GM19035 (cell line): ENCODE measurements at regions not wholly inside any gene's neighbourhood (a gene's known extent, or its start where the extent isn't known, plus 50 kb on each side); places are given as distances from the start of the nearest gene placed in this dataset.

Experiments used
- ATAC-seq: cut with Tn5 transposase; IDR thresholded peaks from one replicate; pipeline ENCODE4 v1.9.1; 2021; ENCODE audit not compliant: unreplicated experiment

DNA sequence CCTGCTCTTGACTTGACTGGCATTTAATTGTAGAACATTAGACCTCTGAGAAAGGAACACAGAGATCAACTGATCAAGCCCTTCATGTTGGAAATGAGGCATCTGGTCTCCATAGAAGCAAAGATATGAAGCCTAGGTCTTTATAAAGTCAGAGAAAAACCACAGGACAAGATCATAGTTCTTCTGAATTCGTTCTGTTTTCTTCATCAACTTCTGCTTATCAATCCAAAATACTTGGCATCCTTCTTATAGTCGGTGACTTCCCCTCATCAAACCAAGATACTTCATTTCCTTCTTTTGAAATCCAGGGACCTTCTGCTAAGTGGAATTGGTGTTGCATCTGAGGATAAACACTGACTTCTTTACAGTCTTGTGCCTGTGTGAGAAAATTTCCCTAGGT lies 77.1 kb upstream of the PRKCQ start:
- no peak for ATAC-seq

DNA sequence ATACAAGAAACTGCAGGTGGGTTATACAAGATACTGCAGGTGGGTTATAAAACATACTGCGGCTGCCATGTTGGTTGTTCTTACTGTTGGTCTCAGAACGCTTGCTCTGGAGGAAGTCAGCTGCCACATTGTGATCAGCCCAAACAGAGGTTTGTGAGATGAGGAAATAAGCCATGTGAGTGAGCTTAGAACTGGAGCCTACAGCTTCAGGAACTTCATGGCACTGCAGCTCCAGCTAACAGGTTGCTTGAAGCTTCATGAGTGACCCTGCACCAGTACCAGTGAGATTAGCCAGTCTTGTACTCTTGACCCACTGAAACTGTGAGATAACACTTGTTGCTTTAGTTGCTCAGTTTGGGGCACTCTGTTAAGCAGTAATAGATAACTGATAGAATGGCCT lies 74.5 kb upstream of the PRKCQ start:
- no peak for ATAC-seq

DNA sequence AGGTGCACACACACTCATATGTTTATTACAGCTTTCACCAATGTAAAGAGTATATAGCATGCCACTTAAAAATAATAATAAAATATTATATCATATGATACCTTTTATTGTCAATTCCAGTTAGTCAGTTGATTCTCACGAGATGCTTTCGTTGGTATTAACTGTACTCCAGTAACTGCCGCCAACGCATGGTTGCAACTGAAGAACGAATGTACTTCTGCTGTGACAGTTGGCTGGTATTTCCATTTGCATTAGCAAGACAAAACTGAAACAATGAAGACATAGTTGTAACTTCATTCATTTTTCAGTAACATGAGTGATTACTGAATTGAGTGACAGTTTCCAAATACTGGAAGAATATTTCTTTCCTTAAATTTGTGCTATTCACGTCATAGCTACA lies 70.5 kb upstream of the PRKCQ start:
- no peak for ATAC-seq

DNA sequence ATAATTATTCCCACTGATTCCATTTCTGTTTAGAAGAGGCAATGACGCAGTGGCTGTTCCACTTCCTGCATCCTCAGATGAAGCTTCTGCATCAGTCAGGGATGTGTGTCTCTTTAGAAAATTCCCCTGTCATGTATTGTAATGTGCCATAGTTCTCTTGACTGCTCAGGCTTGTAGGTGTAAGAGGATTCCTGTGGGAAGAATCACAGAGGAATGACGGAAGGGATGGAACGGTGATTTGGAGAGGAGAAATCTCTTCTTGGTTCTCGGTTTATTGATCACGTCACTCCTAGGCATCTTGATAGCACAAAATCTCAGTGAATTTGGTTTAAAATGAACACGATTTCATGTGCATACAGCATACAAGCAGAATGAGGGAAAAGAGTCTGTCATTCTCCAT lies 69.8 kb upstream of the PRKCQ start:
- ATAC-seq, result no peak

DNA sequence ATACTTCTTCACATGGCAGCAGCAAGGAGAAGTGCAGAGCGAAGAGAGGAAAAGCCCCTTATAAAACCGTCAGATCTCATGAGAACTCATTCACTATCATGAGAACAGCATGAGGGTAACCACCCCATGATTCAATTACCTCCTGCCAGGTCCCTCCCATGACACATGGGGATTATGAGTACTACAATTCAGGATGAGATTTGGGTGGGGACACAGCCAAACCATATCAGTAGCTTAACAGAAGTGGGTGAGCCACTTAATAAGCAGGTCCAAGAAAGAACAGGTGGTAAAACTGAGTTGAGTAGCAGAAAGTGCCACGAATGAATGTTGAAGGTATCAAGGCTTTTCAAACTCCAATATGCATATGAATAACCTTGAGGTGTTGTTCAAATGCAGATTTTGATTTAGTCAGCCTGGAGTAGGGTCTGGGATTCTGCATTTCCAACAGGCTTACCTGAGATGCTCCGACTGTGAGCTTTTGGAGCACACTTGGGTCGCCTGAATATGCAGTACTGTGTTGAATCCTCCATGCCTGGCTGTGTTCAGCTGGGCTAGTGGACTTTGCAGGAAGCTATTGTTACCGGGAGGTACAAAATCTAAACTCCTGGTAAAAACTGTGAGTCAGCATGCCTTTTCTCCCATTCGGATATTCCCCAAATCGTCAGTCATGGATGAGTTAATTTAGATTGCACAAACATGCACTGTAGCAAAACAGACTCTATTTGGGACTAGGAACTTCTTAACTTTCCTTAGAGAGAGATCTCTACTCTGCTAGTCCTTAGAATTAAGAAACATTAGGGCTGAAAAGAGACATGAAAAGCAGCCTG lies 69.0 kb upstream of the PRKCQ start:
- no peak for ATAC-seq

DNA sequence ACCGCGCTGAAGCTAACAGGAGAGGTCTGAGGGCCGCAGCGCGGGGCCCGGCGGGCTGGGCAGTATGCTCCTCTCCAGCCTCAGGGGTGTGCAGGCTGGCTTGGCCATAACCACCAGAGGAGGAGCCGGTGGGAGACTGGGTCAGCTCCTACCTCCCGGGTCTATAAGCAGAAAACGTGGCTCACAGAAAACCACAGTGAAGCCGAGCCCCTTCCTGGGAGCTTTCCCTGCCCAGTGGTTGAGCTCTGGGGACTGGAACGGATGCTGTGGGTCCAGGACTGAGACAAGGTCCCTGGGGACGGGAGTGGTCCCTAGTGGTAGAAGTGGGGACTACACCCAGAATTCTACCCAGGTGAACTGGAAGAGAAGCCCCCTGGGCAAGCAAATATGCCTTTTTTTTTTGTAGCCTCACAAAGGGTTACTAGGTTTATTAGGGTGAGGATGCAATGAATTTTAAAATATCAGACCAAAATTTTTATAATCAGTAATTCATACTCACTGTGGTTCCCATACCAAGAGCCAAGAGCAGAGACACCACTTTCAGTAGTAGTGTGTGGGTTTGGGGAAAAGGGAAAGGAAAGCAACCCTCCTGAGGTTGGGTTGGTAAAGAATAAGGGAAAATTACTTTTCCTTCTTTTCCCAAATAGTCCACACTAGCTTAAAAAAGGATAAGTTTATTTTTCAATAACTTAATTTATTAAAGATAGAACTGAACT lies 67.9 kb upstream of the PRKCQ start:
- ATAC-seq, result no peak

DNA sequence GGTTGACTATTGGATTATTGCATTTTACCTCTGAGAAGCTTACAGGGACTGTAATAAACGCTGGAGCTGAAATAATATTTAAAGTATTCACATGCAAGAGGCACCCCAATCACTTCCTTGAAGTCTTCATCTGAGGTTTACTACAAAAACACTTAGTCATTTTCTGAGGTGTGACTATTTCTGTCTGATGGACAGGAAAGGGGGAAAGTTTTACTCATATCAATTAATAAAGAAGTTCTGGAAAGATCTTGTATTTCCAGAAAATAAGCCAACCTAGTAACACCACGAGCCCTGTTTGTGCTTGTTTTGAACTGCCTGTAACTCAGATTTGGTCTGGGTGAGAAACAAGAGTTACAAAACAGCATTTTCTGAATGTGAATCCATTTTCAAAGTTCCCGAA lies 63.9 kb upstream of the PRKCQ start:
- ATAC-seq, result no peak

DNA sequence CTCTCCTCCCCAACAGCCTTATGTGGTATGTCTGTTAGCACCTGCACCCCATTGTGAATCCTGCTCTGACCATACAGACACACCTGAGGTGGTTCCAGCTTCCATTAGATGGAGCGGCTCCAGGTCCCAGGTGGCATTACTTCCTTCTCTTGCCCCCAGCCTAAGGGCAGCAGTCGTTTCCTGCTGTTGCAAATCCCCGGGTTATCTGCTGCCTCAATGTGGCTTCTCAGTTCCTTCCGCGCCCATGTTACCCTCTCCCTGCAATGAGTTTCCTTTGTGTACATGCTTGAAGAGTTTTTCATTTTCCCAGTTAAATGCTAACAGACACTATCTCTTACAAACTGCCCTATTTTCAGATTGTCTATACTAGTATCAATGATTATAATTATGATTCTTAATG lies 62.8 kb upstream of the PRKCQ start:
- no peak for ATAC-seq

DNA sequence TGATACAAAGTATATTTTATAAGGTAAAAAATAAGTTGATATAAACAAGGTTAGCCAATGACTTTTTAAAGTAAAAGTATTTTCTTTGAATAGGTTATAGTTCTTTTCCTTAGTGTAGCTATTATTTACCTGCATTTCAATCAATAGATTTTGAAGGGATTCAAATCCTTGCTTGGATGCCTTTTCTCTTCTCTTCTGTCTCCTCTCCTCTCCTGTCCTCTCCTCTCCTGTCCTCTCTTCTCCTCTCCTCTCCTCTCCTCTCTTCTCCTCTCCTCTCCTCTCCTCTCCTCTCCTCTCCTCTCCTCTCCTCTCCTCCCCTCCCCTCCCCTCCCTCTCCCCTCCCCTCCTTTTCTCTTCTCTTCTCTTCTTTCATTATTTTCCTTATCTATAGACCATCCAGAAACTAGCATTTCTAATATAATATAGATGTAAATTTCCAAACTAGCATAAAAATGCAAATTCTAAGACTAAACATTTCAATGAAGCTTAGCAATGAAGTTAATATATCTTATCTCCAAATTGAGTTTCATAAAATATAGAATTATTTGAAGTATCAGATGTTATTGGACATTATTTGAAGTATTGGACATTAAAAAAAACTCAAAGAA lies 60.5 kb upstream of the PRKCQ start:
- no peak for ATAC-seq

DNA sequence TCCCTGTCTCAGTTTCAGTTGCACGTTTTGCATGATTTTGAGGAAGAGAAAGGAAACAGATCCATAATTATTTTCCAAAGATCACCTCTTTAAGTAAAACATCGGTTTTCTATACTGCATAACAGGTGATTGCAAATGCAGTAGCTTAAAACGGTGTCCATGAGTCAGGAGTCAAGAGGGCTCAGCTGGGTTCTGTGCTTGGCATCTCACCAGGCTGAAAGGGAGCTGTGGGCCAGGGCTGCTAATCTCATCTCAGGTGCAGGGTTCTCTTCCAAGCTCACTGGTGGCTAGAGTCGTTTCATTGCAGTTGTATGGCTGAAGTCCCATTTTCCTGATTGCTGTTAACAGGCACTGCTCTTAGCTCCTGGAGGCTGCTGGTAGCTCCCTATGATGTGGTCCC lies 57.0 kb upstream of the PRKCQ start:
- ATAC-seq, result no peak

DNA sequence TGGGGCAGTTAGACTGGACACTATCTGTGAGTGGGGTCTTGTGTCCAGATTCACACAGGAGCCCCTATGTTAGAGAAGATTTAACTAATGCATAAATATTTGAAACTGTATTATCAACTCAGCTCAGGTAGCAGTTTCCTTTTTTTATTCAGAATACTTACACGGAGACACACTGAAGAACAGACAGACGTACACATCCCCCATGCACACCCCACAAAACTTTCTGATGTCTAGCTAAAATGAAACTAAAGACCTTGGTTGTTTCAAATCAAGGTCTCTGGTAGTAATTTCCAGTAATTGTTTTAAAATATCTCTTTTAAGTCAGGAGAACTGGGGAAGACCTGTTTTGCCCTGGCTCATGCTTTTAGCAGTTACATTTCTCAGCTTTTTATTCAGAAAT lies 55.7 kb upstream of the PRKCQ start:
- no peak for ATAC-seq
